ENCODE measurements at regions not wholly inside any gene's neighbourhood (a gene's known extent, or its start where the extent isn't known, plus 50 kb on each side); places are given as distances from the start of the nearest gene placed in this dataset.

- CTCF ChIA-PET = interaction anchor here (0.6 kb wide), 1 partner anchor 8 kb away, joined by 11 read pairs; no protein-coding TSS in a partner anchor
- no peaks in the 10 kb centered on the region for H3K79me2 ChIP-seq (ENCODE audit: low read length)
- POLR2A ChIA-PET (ENCODE audit: unreplicated experiment) = no interaction called here
- BruUV-seq (replicated peaks) = no TSS peak
- H3K4me1 ChIP-seq (ENCODE audit: insufficient read depth, low read length) = no peaks in the 10 kb centered on the region
- H3K4me3 ChIP-seq (ENCODE audit: low read length) = no peak overlapping the region
- H4K20me1 ChIP-seq (ENCODE audit: low read length) = no peaks in the 10 kb centered on the region
- H3K27me3 ChIP-seq (ENCODE audit: low read length) = no peaks in the 10 kb centered on the region
- no peak overlapping the region for H3K9ac ChIP-seq (ENCODE audit: low read length)
- intact Hi-C loops (cut with micrococcal nuclease) = no loop called here
- DNase-seq (no peak), ATAC-seq (no peak)
- H2AFZ ChIP-seq (ENCODE audit: low read length) = no peak overlapping the region
- no peak overlapping the region for H3K4me2 ChIP-seq (ENCODE audit: low read length)
- H3K9me2 ChIP-seq (replicated peaks; ENCODE audit: low read length) = no peaks in the 10 kb centered on the region
- peaks cover under 1% of the 10 kb centered on the region; the same call in 1 of the 2 replicates for H3K9me3 ChIP-seq (ENCODE audit: low read length)
- TF ChIP-seq EZH2phosphoT487 (IDR thresholded peaks at IDR 0.05; ENCODE audit: borderline replicate concordance, low read length) (no peak), CTCF (conservative IDR thresholded peaks at IDR 0.05; ENCODE audit: low read depth, low read length) (no peak), EZH2 (IDR thresholded peaks at IDR 0.05; ENCODE audit: low read length, unreplicated experiment) (no peak)
- H3K36me3 ChIP-seq (ENCODE audit: low read depth, low read length) = no peaks in the 10 kb centered on the region
- no peaks in the 10 kb centered on the region for H3F3A ChIP-seq (ENCODE audit: low read length, unreplicated experiment)
- H3K27ac ChIP-seq (ENCODE audit: low read length) = no peak overlapping the region
These were observed 214.2 kb downstream of the RPS24 start for GRCh38 chr10:78247821-78248220.

GRCh38 chr10:78248651-78249464 lies 215.2 kb downstream of the RPS24 start:
- Histone ChIP-seq H4K20me1 (ENCODE audit: low read length) (no peaks in the 10 kb centered on the region), H3K79me2 (ENCODE audit: low read length) (no peaks in the 10 kb centered on the region), H3K36me3 (ENCODE audit: low read depth, low read length) (no peaks in the 10 kb centered on the region), H2AFZ (ENCODE audit: low read length) (no peak overlapping the region), H3K9ac (ENCODE audit: low read length) (no peak overlapping the region), H3F3A (ENCODE audit: low read length, unreplicated experiment) (no peaks in the 10 kb centered on the region), H3K4me3 (ENCODE audit: low read length) (no peak overlapping the region), H3K27ac (ENCODE audit: low read length) (no peak overlapping the region), H3K27me3 (ENCODE audit: low read length) (no peaks in the 10 kb centered on the region), H3K4me2 (ENCODE audit: low read length) (no peak overlapping the region), H3K4me1 (ENCODE audit: insufficient read depth, low read length) (no peaks in the 10 kb centered on the region), H3K9me2 (replicated peaks; ENCODE audit: low read length) (no peaks in the 10 kb centered on the region), H3K9me3 (ENCODE audit: low read length) (no peaks in the 10 kb centered on the region)
- BruUV-seq (replicated peaks) = no TSS peak
- ChIA-PET CTCF (no interaction called here), POLR2A (ENCODE audit: unreplicated experiment) (no interaction called here)
- DNase-seq (no peak), ATAC-seq (0 out of 2 replicates have a peak, but pooled peaks have one; percentile 13)
- intact Hi-C loops (cut with micrococcal nuclease) = no loop called here
- TF ChIP-seq EZH2phosphoT487 (IDR thresholded peaks at IDR 0.05; ENCODE audit: borderline replicate concordance, low read length) = no peak
- no peak for TF ChIP-seq EZH2 (IDR thresholded peaks at IDR 0.05; ENCODE audit: low read length, unreplicated experiment)
- no peak for TF ChIP-seq CTCF (conservative IDR thresholded peaks at IDR 0.05; ENCODE audit: low read depth, low read length)

- H3K9ac ChIP-seq (ENCODE audit: low read length) = no peak overlapping the region
These were observed 216.0 kb downstream of the RPS24 start for GRCh38 chr10:78249690-78250089.

More at GRCh38 chr10:78249690-78250089, 216.0 kb downstream of the RPS24 start:
- Histone ChIP-seq H3K9me2 (replicated peaks; ENCODE audit: low read length) (0 out of 2 replicates have a peak, but pooled peaks cover 2% of the 10 kb centered on the region), H3K27me3 (ENCODE audit: low read length) (no peaks in the 10 kb centered on the region), H3K9me3 (ENCODE audit: low read length) (no peaks in the 10 kb centered on the region), H3K79me2 (ENCODE audit: low read length) (no peaks in the 10 kb centered on the region), H3K36me3 (ENCODE audit: low read depth, low read length) (no peaks in the 10 kb centered on the region), H2AFZ (ENCODE audit: low read length) (no peak overlapping the region), H3F3A (ENCODE audit: low read length, unreplicated experiment) (no peaks in the 10 kb centered on the region), H3K27ac (ENCODE audit: low read length) (no peak overlapping the region), H3K4me2 (ENCODE audit: low read length) (no peak overlapping the region), H4K20me1 (ENCODE audit: low read length) (no peaks in the 10 kb centered on the region), H3K4me3 (ENCODE audit: low read length) (no peak overlapping the region), H3K4me1 (ENCODE audit: insufficient read depth, low read length) (no peaks in the 10 kb centered on the region)
- POLR2A ChIA-PET (ENCODE audit: unreplicated experiment) = no interaction called here
- TF ChIP-seq EZH2 (IDR thresholded peaks at IDR 0.05; ENCODE audit: low read length, unreplicated experiment) (no peak), CTCF (conservative IDR thresholded peaks at IDR 0.05; ENCODE audit: low read depth, low read length) (no peak), EZH2phosphoT487 (IDR thresholded peaks at IDR 0.05; ENCODE audit: borderline replicate concordance, low read length) (no peak)
- intact Hi-C loops (cut with micrococcal nuclease) = loop anchor here (10.0 kb wide), 1 partner anchor 505 kb away; no protein-coding TSS in a partner anchor
- CTCF ChIA-PET = no interaction called here
- ATAC-seq (no peak), DNase-seq (no peak)
- BruUV-seq (replicated peaks) = no TSS peak

All from PC-3 (cell line).